Astrocyte (in vitro differentiated cells and primary cell): ENCODE measurements at regions not wholly inside any gene's neighbourhood (a gene's known extent, or its start where the extent isn't known, plus 50 kb on each side); places are given as distances from the start of the nearest gene placed in this dataset.

Source experiments
- DNase-seq: peaks from one replicate; pipeline ENCODE4 v3.0.0-alpha.2; 2010; ENCODE audit warnings: low read depth
- FAIRE-seq: peaks from 2 replicates; lab custom pipeline; 2011; peaks lifted over from hg19 to GRCh38; lab: Jason Lieb, UNC
- H2AFZ ChIP-seq: 2 replicates; pipeline ENCODE4 v1.6.0; 2012; ENCODE audit warnings: low read depth, low read length, inconsistent platforms
- H3K27ac ChIP-seq: 2 replicates; pipeline ENCODE4 v1.5.1; 2011; ENCODE audit warnings: low read depth, low read length, inconsistent platforms
- H3K27me3 ChIP-seq: 2 replicates; pipeline ENCODE4 v1.6.0; 2011; ENCODE audit warnings: low read length, inconsistent platforms; ENCODE audit not compliant: insufficient read depth
- H3K36me3 ChIP-seq: 2 replicates; pipeline ENCODE4 v1.5.1; 2011; ENCODE audit warnings: low read length, inconsistent platforms; ENCODE audit not compliant: insufficient read depth
- H3K4me1 ChIP-seq: 2 replicates; pipeline ENCODE4 v1.5.1; 2011; ENCODE audit warnings: low read length, inconsistent platforms; ENCODE audit not compliant: insufficient read depth
- H3K4me2 ChIP-seq: 2 replicates; pipeline ENCODE4 v1.6.0; 2012; ENCODE audit warnings: low read length, inconsistent platforms
- H3K4me3 ChIP-seq: 2 replicates; pipeline ENCODE4 v1.5.1; 2011; ENCODE audit warnings: low read depth, mild to moderate bottlenecking, low read length, inconsistent platforms; ENCODE audit not compliant: insufficient read depth
- H3K79me2 ChIP-seq: 2 replicates; pipeline ENCODE4 v1.6.0; 2012; ENCODE audit warnings: mild to moderate bottlenecking, low read length, inconsistent platforms; ENCODE audit not compliant: insufficient read depth
- H3K9ac ChIP-seq: 2 replicates; pipeline ENCODE4 v1.6.0; 2012; ENCODE audit warnings: mild to moderate bottlenecking, low read length, inconsistent platforms
- H3K9me3 ChIP-seq: 2 replicates; pipeline ENCODE4 v1.5.1; 2012; ENCODE audit warnings: low read depth, mild to moderate bottlenecking, low read length, inconsistent platforms; ENCODE audit not compliant: insufficient read depth
- H4K20me1 ChIP-seq: 2 replicates; pipeline ENCODE4 v1.6.0; 2012; ENCODE audit warnings: low read length, inconsistent platforms; ENCODE audit not compliant: insufficient read depth
- H3K27ac Mint-ChIP-seq: one replicate; pipeline ENCODE4 v1.8.0; 2021; ENCODE audit warnings: mild to moderate bottlenecking, mixed read lengths; ENCODE audit not compliant: unreplicated experiment
- H3K27me3 Mint-ChIP-seq: one replicate; pipeline ENCODE4 v1.8.0; 2021; ENCODE audit warnings: low read depth, mixed read lengths; ENCODE audit not compliant: unreplicated experiment
- H3K36me3 Mint-ChIP-seq: one replicate; pipeline ENCODE4 v1.8.0; 2021; ENCODE audit warnings: low read depth, mixed read lengths; ENCODE audit not compliant: unreplicated experiment
- H3K4me1 Mint-ChIP-seq: one replicate; pipeline ENCODE4 v1.8.0; 2021; ENCODE audit warnings: low read depth, mixed read lengths; ENCODE audit not compliant: unreplicated experiment
- H3K4me3 Mint-ChIP-seq: one replicate; pipeline ENCODE4 v1.8.0; 2021; ENCODE audit warnings: mild to moderate bottlenecking, moderate library complexity, mixed read lengths; ENCODE audit not compliant: unreplicated experiment
- H3K9me3 Mint-ChIP-seq: one replicate; pipeline ENCODE4 v1.8.0; 2021; ENCODE audit warnings: mild to moderate bottlenecking, mixed read lengths; ENCODE audit not compliant: unreplicated experiment
- CTCF ChIP-seq: IDR thresholded peaks from 2 replicates; pipeline ENCODE4 v1.5.1; 2011; ENCODE audit warnings: low read depth, mild to moderate bottlenecking, inconsistent platforms, low read length, moderate library complexity; ENCODE audit not compliant: insufficient read depth
- EZH2 ChIP-seq: IDR thresholded peaks from 2 replicates; pipeline ENCODE4 v1.6.1; 2012; ENCODE audit warnings: mild to moderate bottlenecking, low read length, inconsistent platforms; ENCODE audit not compliant: insufficient read depth

GRCh38 chr5:18202164-18202563, 567.9 kb downstream of the TAF11L14 start:
- Mint-ChIP-seq H3K27ac (no peak overlapping the region), H3K36me3 (no peaks in the 10 kb centered on the region), H3K4me1 (no peaks in the 10 kb centered on the region), H3K9me3 (peaks cover 11% of the 10 kb centered on the region), H3K27me3 (no peaks in the 10 kb centered on the region), H3K4me3 (no peak overlapping the region)
- Histone ChIP-seq H3K27me3 (no peaks in the 10 kb centered on the region), H3K79me2 (no peaks in the 10 kb centered on the region), H3K27ac (no peak overlapping the region), H3K36me3 (no peaks in the 10 kb centered on the region), H3K9me3 (peaks cover 6% of the 10 kb centered on the region), H3K4me1 (no peaks in the 10 kb centered on the region), H3K9ac (no peak overlapping the region), H4K20me1 (no peaks in the 10 kb centered on the region), H3K4me3 (no peak overlapping the region), H3K4me2 (no peak overlapping the region), H2AFZ (no peak overlapping the region)
- FAIRE-seq (no peak), DNase-seq (no peak)
- TF ChIP-seq EZH2: no peak
- TF ChIP-seq CTCF: no peak

DNA sequence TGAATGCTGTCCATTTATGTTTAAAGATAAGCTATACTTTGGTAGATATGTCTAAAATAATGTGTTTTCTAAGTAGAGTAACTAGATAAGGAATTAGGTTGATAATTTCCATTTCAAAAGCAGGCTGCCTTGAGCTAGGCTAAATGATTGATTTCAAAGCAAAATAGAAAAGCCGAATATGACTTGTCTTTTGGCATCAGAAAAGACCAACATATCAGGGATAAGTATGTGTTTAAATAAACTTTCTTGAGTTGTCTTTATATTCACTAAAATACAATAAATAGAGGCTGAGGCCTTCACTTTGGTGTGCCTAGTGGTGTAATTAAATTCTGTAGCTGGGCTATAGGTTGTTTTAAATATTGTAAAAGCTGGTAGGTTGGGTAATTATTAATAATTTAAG, 569.0 kb downstream of the TAF11L14 start:
- no peaks in the 10 kb centered on the region for H3K79me2 ChIP-seq
- H3K4me3 ChIP-seq: no peak overlapping the region
- no peaks in the 10 kb centered on the region for H3K4me1 ChIP-seq
- H3K27ac ChIP-seq: no peak overlapping the region
- no peaks in the 10 kb centered on the region for H3K36me3 ChIP-seq
- Mint-ChIP-seq H3K4me1 (no peaks in the 10 kb centered on the region), H3K4me3 (no peak overlapping the region), H3K36me3 (no peaks in the 10 kb centered on the region), H3K27me3 (no peaks in the 10 kb centered on the region), H3K9me3 (peaks cover 7% of the 10 kb centered on the region), H3K27ac (no peak overlapping the region)
- no peaks in the 10 kb centered on the region for H4K20me1 ChIP-seq
- FAIRE-seq: no peak
- H3K9me3 ChIP-seq: peaks cover under 1% of the 10 kb centered on the region
- H3K4me2 ChIP-seq: no peak overlapping the region
- no peak overlapping the region for H2AFZ ChIP-seq
- TF ChIP-seq EZH2 (no peak), CTCF (no peak)
- no peaks in the 10 kb centered on the region for H3K27me3 ChIP-seq
- no peak for DNase-seq
- H3K9ac ChIP-seq: no peak overlapping the region

GRCh38 chr5:18213666-18214065, 579.4 kb downstream of the TAF11L14 start:
- Mint-ChIP-seq H3K4me1 (no peaks in the 10 kb centered on the region), H3K9me3 (no peaks in the 10 kb centered on the region), H3K36me3 (no peaks in the 10 kb centered on the region), H3K27me3 (no peaks in the 10 kb centered on the region), H3K27ac (no peak overlapping the region), H3K4me3 (no peak overlapping the region)
- H3K36me3 ChIP-seq: no peaks in the 10 kb centered on the region
- no peaks in the 10 kb centered on the region for H3K79me2 ChIP-seq
- DNase-seq: no peak
- H3K9me3 ChIP-seq: no peaks in the 10 kb centered on the region
- no peaks in the 10 kb centered on the region for H4K20me1 ChIP-seq
- no peak overlapping the region for H2AFZ ChIP-seq
- H3K27me3 ChIP-seq: no peaks in the 10 kb centered on the region
- no peak overlapping the region for H3K4me2 ChIP-seq
- FAIRE-seq: no peak
- H3K4me1 ChIP-seq: no peaks in the 10 kb centered on the region
- no peak for TF ChIP-seq CTCF
- TF ChIP-seq EZH2: no peak
- H3K9ac ChIP-seq: no peak overlapping the region
- no peak overlapping the region for H3K4me3 ChIP-seq
- H3K27ac ChIP-seq: no peak overlapping the region
